ENCODE measurements at regions not wholly inside any gene's neighbourhood (a gene's known extent, or its start where the extent isn't known, plus 50 kb on each side); places are given as distances from the start of the nearest gene placed in this dataset.
"Not testable (repeated sequence)": the region's sequence is repeated elsewhere in the genome, so short reads cannot be mapped to it uniquely, and the experiment has no call there.

DNA sequence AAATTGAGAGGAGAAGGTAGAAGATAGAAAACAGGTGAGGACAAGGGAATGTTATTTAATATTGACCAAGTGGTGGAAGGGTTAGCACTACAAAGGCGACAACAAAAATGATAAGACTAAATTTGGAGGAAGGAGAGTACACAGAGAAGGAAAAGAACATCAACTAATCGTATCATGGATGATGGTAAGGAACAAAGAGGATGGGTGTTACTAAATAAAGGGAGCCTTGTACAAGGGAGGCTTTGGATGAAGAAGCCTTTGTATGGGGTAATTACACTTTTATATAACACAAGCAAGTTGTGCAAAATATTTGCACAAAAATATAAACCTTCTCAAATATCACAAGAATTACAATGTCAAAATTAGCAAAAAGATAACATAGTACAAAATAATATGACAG lies 125.7 kb downstream of the ZNF608 start:
- no peak for DNase-seq (ENCODE audit: low spot score)

DNA sequence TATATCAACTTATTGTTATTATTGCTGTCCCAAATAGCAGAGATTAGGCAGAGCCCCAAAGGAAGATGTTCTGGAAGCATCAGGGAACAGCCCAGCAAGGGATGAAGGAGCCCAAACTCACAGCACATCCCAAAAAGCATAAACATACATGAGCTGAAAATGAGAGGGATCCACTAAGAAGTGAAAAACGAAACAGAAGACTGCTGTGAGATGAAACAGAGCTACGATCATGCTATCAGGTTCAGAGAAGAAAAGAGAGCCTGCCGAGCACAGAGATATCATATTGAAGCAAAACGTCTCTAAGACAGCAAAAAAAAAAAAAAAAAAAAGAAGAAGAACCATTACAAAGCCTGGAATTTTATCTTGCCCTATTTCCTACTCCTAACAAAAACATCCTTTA lies 127.3 kb downstream of the ZNF608 start:
- no peak for DNase-seq (ENCODE audit: low spot score)

DNA sequence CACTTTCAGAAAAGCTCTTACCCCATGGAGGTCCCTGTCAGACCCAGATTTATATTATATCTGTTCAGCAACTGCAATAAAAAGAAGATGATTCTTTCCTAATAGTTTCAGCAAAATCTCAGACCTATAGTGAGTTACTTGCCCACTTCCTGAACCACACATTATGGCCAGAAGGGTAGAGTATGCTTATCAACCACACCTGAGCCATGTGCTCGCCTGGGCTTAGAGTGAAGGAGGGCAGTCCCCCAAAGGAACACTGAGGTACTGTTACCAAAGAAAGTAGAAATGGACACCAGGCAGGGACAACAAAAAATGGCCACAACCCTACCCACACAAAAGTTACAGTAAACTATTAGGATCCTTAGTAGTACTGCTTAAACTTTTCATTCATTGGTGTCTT lies 128.7 kb downstream of the ZNF608 start:
- no peak for DNase-seq (ENCODE audit: low spot score)

DNA sequence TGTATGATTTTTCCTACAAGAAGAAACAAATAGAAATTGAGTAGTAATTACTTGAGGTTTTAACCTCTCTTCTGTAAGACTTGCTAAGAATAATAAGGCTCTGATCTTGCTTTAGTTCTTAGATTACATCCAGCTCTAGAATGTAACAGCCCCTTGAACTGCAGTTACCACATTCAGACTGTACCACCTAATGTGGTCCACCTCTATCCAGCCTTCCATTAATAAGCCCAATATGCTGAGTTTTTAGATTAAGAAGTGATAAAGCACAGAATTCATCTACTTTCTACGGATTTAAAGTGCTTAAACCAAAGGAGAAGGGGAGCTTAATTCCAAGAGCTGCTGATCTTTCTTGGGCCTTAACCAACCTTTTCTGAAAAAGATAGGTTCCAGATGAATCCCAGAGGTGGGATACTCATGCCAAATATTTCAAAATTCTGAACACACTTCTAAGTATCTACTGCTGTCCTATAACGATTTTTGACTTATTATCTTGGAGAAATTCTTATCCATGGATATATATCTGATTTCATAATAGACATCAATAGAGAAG lies 131.5 kb downstream of the ZNF608 start:
- no peak for DNase-seq (ENCODE audit: low spot score)

DNA sequence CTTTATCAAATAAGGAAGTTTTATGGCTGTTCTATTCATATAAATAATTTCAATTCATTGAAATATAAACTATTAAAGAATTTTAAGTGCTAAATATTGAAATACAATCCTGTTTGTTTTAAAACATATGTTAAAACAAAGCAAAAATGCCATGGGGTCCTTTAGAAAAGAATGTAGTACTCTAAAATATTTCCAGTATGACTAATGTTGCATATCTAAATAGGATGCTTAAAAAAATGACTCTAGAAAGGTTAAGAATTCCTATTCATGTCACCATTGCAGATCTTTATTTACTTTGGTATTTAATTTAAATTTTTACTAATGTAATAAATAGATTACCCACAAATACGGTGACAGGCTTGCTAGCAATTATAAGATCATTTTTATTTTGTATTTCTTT lies 132.3 kb downstream of the ZNF608 start:
- DNase-seq (ENCODE audit: low spot score): no peak

DNA sequence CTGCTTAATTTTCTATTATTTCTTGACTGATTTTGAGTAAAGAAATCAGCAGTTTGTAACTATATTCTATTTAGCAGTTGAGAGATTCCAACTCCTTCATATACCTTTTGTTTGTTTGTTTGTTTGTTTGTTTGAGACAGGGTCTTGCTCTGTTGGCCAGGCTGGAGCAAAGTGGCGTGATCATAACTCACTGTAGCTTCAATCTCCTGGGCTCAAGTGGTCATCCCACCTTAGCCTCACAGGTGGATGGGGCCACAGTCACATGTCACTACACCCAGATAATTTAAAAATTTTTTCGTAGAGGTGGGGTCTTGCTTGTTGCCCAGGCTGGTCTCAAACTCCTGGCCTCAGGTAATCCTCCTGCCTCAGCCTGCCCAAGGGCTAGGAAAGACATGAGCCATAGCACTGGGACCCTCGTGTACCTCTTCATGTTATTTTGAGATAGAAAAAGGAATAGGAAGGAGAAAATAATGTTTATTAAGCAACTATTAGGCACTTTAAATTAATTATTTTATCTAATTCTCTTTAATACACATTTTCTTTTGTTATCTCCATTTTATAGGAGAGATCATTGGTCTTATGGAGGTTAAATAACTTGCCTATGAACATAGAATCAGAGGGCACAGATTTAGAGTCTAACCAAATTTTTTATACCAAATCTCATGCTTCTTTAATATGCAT lies 133.0 kb downstream of the ZNF608 start:
- DNase-seq (ENCODE audit: low spot score): no peak

DNA sequence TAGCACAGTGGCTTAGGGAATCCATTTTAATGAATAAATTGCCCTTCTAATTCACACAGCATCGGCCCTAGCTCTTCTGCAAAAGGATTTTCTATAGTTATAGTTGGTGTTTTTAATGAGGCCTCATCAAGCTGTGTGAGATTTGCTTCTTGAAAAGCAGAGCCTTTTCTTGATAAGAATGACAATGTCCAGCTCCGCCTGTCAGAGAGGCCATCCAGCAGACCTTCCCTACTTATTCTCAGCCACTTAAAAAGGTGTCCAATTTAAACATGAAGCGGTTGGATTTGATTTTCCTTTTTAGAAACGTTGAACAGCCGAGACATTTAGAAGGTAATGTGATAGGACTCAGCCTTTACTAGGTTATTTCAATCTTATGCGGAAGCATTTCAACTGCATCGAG lies 134.4 kb downstream of the ZNF608 start:
- DNase-seq (ENCODE audit: low spot score): no peak

DNA sequence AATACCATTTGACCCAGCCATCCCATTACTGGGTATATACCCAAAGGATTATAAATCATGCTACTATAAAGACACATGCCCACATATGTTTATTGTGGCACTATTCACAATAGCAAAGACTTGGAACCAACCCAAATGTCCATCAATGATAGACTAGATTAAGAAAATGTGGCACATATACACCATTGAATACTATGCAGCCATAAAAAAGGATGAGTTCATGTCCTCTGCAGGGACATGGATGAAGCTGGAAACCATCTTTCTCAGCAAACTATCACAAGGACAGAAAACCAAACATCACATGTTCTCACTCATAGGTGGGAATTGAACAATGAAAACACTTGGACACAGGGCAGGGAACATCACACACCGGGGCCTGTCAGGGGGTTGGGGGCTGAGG lies 135.2 kb downstream of the ZNF608 start:
- DNase-seq (ENCODE audit: low spot score): not testable (repeated sequence)

DNA sequence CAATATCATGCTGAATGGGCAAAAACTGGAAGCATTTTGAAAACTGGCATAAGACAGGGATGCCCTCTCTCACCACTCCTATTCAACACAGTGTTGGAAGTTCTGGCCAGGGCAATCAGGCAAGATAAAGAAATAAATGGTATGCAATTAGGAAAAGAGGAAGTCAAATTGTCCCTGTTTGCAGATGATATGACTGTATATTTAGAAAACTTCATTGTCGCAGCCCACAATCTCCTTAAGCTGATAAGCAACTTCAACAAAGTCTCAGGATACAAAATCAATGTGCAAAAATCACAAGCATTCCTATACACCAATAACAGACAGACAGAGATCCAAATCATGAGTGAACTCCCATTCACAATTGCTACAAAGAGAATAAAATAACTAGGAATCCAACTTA lies 136.8 kb downstream of the ZNF608 start:
- not testable (repeated sequence) for DNase-seq (ENCODE audit: low spot score)

DNA sequence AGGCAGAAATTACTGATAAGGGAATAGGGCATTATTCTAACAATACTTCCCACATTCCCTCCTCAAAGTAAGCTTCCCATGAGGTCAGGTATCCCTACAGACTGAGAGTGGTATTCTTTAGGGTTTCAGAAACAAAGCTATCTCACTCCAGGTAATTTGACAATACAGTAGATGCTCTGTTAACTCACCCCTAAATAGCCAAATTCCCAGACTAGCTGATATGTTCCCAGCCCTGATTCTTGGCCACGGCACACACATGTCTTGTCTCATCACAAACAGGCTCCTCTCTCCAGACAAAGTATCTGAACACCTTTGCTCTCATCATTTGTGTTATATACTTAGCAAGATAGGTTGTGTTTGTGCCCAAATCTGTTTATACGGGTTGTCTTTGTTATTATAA lies 139.9 kb downstream of the ZNF608 start:
- DNase-seq (ENCODE audit: low spot score): no peak

DNA sequence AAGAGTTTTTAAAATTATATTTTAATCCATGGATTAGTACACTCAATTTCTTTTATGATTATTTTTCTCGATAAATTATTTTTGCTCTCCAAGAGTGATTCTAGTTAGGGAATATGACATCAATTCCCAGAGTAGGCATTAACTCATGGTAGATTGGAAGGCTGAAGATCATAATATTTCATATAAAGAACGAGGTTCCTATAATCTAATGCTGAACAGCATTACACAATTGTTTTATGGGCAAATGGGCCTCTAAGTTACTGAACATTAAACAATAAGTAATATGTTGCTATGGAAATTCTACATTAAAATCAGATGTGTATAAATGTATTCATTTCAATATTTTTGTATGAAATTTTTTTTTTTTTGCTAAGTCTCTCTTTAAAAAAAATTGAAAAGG lies 140.3 kb downstream of the ZNF608 start:
- no peak for DNase-seq (ENCODE audit: low spot score)

DNA sequence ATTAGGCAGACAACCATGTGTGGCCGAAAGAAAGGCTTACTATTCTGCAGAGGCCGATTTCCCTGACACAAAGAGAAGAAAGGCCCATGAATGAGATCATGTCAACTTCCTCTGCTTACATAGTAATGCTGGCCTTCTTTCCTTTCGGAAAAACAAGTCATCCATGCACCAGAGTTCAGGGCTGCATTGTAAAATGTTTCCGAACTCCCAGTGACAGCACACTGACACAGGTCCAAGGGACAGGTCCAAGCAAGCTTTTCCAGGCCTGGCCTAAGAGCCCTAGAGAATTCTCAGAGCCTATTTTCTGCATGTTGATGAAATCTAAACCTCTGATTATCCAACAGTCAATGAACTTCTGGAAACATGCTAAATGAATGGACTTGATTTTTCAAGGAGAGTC lies 140.9 kb downstream of the ZNF608 start:
- no peak for DNase-seq (ENCODE audit: low spot score)

DNA sequence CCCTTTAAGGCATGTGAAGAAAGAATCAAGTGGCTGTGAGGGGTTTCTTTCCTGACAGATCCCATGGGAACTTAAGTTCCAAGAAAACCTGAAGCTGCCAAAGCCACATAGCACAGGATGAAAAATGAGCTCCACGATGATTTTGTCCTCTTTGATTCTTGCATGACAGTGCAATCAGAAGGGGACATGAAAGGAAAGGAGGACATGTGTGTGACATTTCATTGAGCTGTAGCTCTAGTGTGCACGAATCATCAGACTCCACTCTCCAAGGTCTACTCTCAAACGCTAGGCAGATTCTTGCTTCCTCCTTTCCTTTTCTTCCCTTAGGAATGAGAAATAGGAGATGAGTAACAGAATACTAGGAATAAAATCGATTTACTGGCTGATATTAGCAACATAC lies 142.0 kb downstream of the ZNF608 start:
- DNase-seq (ENCODE audit: low spot score): no peak

DNA sequence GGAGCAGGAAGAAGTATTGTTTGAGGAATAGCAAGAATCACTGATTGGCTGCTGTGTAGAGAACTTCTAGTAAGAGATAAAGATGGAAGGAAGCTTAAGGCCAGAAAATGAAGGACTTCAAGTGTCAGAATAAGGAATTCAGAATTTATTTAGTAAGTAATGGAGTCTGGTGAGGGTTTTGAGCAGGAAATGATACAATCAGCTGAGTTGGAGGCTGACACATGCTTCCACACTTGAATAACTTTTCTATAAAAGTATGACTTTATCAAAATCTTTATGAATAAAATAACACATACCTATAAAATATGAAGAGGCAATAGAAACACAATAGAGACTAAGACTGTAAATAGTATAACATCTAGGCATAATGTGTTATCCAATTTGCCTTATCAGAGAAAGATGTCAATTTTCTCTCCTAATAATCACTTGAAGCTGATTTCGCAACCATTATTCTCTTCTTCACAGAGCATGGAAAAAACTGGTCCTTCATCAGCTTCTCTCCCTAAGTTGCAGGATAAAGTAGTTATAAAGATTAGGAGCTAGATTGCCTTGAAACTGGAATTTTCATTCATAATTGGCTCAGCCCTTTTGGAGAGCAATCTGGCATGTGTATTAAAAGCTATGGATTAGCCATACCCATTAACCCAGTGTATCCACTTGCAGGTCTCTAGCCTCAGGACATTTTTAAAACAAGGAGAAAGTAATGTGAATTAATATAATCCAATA lies 143.4 kb downstream of the ZNF608 start:
- no peak for DNase-seq (ENCODE audit: low spot score)

DNA sequence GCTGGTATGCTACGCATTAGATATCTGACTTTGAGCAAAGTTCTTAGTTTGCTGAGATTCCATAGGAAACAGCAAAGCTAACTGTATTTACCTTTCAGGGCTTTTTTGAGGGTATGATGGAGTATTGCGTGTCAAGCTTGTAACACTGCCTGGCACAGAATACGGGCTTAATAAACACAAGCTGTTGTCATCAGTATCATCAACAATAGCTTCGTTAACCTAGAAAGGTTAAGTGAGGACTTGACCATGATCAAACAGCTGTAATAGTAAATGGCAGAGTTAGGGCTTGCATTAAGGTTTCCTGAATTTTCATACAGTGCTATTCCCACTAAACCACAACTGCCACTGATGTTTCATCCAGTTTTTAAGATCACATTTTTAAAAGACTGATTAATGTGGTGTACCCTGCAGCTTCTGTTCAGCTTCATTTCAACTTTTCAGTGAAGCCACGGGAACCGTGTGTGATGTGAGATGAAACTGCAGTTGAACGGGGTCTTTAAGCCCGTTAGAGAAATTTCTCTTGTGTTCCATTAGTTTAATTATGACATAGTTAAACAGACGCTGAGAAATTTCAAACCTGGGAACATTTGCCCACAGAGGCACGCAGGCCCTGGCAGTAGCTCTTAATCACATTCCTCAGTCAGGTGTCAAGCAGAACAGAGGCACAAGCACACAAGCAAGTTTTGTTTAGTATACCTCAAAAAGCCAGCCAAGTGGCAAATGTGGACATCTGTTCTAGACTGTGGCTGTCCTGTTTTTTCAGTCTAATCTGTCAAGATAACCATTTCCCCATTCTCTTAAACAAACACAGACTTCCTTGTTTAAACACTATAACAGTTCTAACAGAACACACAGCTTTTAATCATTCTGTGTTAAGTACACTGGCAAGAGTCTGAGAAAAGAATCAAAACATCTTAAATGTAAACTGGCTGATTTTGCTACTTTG lies 147.1 kb downstream of the ZNF608 start:
- DNase-seq (ENCODE audit: low spot score): no peak

DNA sequence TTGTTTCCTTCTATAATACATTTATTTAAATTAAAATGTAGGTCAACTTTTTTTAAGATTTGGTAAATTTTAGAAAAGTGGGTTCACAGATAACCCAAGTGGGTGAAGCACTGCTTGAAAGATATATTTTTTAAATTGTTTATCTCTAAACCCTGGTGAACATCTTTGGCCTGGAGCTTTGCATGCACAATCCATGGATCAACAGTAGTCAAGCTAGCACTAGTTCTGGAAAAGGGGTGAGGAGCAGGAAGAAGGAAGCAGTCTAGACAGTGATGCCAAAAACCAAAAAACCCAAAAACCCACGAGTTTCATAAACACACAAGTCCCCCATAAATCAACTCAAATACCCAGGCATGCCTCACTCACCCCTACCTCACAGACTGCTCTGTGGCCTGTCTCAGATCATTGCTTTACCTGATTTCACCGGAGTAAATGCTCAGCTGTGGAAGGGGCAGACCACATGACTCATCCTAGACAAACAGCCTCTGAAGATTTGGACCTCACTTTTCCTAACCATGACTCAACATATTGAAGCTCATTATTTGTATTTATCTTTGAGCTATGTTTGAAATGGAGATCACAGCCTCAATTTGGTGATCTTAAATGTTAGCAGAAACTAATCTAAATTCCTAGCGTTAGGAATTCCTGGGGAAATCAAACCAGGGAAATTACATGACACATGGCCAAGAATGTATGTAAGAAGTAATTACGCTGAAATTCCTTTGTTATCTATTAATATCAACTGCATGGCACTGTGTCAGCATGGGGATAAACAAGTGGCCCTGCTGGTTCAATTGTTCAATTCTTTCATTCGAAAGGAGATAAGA lies 149.6 kb downstream of the ZNF608 start:
- no peak for DNase-seq (ENCODE audit: low spot score)

DNA sequence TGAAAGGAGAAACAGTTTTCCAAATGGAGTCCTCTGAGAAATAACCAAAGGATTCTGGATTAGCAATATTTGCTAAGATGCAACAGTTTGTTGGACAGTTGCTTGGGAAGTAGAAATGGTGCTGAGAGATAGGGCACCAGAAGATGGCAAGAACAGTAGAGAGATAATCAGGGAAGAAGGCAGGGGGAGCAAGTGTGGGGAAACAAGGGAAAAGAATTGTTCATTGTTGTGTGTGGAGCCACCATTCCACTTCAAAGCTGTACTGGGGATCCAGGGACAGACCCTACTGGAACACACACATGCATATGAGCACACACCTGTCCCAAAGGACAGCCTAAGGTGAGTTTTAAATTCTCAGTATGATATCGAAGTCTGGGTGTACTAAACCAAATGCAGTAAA lies 152.5 kb downstream of the ZNF608 start:
- DNase-seq (ENCODE audit: low spot score): no peak

DNA sequence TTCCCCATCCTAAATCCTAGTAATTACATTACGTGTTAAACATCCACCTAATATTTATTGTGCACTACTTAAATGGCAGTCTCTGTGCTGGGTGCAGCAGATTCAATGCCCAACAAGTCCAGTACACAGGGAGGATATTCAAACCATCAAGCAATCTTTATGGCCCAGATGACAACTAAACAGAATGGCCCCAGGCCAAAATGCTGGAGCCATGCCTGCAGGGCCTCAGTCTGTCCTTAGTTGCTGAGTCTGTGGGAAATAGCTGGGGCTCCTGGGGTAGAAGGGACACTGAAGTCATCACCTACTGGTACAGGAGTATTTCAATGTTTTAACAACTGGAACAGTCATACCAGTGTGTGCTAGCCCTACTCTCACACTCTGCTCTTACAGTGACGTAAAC lies 153.5 kb downstream of the ZNF608 start:
- no peak for DNase-seq (ENCODE audit: low spot score)

DNA sequence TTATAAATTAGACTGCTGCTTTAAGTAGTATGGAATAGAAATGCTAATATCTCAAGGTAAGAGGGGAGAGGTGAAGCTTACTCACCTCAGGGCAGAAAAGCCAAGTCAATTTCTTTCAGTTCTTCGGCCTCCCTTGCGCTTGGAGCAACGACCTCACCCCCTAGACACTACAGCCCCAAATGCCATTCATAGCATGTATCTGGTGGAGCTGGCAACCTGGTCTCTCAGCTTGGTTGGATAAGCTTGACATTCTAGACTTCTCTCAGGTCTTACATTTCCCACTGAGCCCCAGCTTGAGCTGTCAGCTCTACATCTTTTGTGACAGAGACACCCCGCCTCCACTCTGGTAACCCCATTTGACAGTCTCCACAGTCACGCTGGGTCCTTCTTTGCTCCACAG lies 154.9 kb downstream of the ZNF608 start:
- no peak for DNase-seq (ENCODE audit: low spot score)

DNA sequence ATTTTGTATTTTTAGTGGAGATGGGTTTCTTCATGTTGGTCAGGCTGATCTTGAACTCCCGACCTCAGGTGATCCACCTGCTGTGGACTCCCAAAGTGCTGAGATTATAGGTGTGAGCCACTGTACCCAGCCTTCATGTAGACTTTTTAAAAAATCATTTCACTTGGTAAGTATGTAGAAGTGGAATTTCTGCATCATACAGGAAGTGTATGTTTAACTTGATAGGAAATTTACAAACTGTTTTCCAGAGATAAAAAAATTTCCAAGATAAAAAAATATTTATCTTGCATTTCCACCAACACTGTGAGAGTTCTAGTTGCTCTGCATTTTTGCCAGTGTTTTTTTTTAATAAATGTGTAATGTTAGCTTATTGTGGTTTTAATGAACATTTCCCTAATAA lies 155.8 kb downstream of the ZNF608 start:
- no peak for DNase-seq (ENCODE audit: low spot score)

DNA sequence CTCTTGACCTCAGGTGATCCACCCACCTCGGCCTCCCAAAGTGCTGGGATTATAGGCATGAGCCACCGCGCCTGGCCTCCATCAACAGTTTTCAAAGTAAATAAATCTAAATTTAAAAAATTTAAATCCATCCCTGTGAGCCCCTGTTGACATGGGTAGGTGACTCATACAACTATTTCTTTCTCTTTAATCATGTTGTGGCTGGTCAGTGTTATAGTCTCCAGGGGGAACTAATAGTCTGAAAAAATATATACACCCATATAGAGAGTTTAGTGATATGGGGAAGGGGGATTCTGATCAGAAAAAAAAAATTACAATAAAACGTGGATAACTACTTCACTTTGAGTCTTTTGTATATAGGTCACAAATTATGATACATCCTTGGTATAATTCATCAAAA lies 159.2 kb downstream of the ZNF608 start:
- no peak for DNase-seq (ENCODE audit: low spot score)
